SK-N-MC (cell line): ENCODE measurements at regions not wholly inside any gene's neighbourhood (a gene's known extent, or its start where the extent isn't known, plus 50 kb on each side); places are given as distances from the start of the nearest gene placed in this dataset.

Experiments
- EZH2 ChIP-seq: fragments of 200-600 bp; sonication (generic); IDR thresholded peaks from one replicate; pipeline ENCODE4 v1.6.1; 2017; ENCODE audit warnings: antibody characterized with exemption
- FOXP2 ChIP-seq: optimal IDR thresholded peaks from 2 replicates; pipeline ENCODE3; 2011; ENCODE audit warnings: mild to moderate bottlenecking, moderate library complexity; ENCODE audit not compliant: insufficient read depth; ENCODE audit errors: extremely low read length, control extremely low read depth
- POLR2AphosphoS5 ChIP-seq: IDR thresholded peaks from 2 replicates; pipeline ENCODE4 v1.6.1; 2012; ENCODE audit warnings: mild to moderate bottlenecking, low read depth, low read length, borderline replicate concordance

DNA sequence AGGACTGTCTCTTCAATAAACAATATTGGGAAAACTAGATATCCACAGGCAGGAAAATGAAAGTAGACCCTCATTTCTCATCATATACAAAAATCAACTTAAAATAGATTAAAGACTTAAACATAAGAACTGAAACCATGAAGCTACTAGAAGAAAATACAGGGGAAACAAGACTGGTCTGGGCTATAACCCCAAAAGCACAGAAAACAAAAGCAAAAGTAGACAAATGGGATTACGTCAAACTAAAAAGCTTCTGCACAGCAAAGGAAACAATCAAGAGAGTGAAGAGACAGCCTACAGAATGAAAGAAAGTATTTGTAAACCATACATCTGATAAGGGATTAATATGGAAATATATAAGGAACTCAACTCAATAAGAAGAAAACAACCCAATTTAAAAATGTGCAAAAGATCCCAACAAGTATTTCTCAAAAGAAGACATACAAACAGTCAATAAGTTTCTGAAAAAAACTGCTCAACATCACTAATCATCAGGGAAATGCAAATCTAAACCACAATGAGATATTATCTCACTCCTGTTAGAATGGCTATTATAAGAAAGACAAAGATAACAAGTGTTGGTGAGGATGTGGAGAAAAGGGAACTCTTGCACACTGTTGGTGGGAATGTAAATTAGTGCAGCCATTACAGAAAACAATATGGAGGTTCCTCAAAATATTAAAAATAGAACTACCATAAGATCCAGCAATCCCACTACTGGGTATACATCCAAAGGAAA lies 325.3 kb upstream of the RASGEF1B start:
- TF ChIP-seq FOXP2 (no peak), POLR2AphosphoS5 (no peak), EZH2 (no peak)
